Stimulated activated CD8-positive, alpha-beta memory T cell treated with anti-CD3 and anti-CD28 coated beads, Interleukin-4, amount 100 ng/mL, for 1 hour (primary cell): ENCODE measurements at regions not wholly inside any gene's neighbourhood (a gene's known extent, or its start where the extent isn't known, plus 50 kb on each side); places are given as distances from the start of the nearest gene placed in this dataset.

ENCODE experiments used
- DNase-seq, 2 donors: peaks; one replicate each; pipeline ENCODE4 v3.0.0-alpha.2; 2020; ENCODE audit warnings: low read depth in 2 of 2, low spot score in 1 of 2

GRCh38 chr21:15233611-15234010, 168.8 kb upstream of the NRIP1 start:
- DNase-seq, result no peak

GRCh38 chr21:15236111-15236510, 171.3 kb upstream of the NRIP1 start:
- no peak for DNase-seq

GRCh38 chr21:15240848-15241247, 176.0 kb upstream of the NRIP1 start:
- no peak for DNase-seq

- no peak for DNase-seq
Observed at GRCh38 chr21:15241997-15242736, 177.4 kb upstream of the NRIP1 start.

- no peak for DNase-seq
Observed at GRCh38 chr21:15242906-15243305, 178.1 kb upstream of the NRIP1 start.

- DNase-seq, result no peak
Observed at GRCh38 chr21:15243406-15243805, 178.6 kb upstream of the NRIP1 start.

- DNase-seq, result no peak
Observed at GRCh38 chr21:15247613-15248012, 182.8 kb upstream of the NRIP1 start.

GRCh38 chr21:15249285-15249993, 184.6 kb upstream of the NRIP1 start:
- DNase-seq, result no peak

- DNase-seq, result no peak
Observed at GRCh38 chr21:15250384-15250783, 185.6 kb upstream of the NRIP1 start.

- DNase-seq, result no peak
Observed at GRCh38 chr21:15252431-15252830, 187.6 kb upstream of the NRIP1 start.

GRCh38 chr21:15254111-15254510, 189.3 kb upstream of the NRIP1 start:
- no peak for DNase-seq

- no peak for DNase-seq
Observed at GRCh38 chr21:15255261-15255660, 190.5 kb upstream of the NRIP1 start.

- no peak for DNase-seq
Observed at GRCh38 chr21:15255763-15256162, 191.0 kb upstream of the NRIP1 start.

GRCh38 chr21:15256996-15257395, 192.2 kb upstream of the NRIP1 start:
- no peak for DNase-seq

GRCh38 chr21:15257646-15258045, 192.8 kb upstream of the NRIP1 start:
- DNase-seq, result no peak

GRCh38 chr21:15259824-15260223, 195.0 kb upstream of the NRIP1 start:
- no peak for DNase-seq

- DNase-seq, result no peak
Observed at GRCh38 chr21:15260604-15261003, 195.8 kb upstream of the NRIP1 start.

- no peak for DNase-seq
Observed at GRCh38 chr21:15264084-15264665, 199.4 kb upstream of the NRIP1 start.

- no peak for DNase-seq
Observed at GRCh38 chr21:15272171-15272570, 207.4 kb upstream of the NRIP1 start.

- no peak for DNase-seq
Observed at GRCh38 chr21:15272591-15272990, 207.8 kb upstream of the NRIP1 start.

- DNase-seq, result no peak
Observed at GRCh38 chr21:15273244-15273643, 208.4 kb upstream of the NRIP1 start.

- DNase-seq, result no peak
Observed at GRCh38 chr21:15274701-15275485, 210.1 kb upstream of the NRIP1 start.
